ENCODE measurements at regions not wholly inside any gene's neighbourhood (a gene's known extent, or its start where the extent isn't known, plus 50 kb on each side); places are given as distances from the start of the nearest gene placed in this dataset.

- TF ChIP-seq ESRRA (IDR thresholded peaks at IDR 0.05; ENCODE audit: borderline replicate concordance, low read length) (no peak), FOSB (CRISPR knock-in tag; IDR thresholded peaks at IDR 0.05) (no peak), CTCF (IDR thresholded peaks at IDR 0.05) (no peak), RAD21 (conservative IDR thresholded peaks at IDR 0.05 in 1 of 2, IDR thresholded peaks at IDR 0.05 in 1 of 2) (no peak), JUNB (IDR thresholded peaks at IDR 0.05) (no peak), EP300 (IDR thresholded peaks at IDR 0.05) (no peak), ZSCAN20 (CRISPR knock-in tag; IDR thresholded peaks at IDR 0.05) (no peak)
Observed at GRCh38 chr17:72494566-72494965, 373.7 kb downstream of the SOX9 start.
